H9 (cell line): ENCODE measurements at regions not wholly inside any gene's neighbourhood (a gene's known extent, or its start where the extent isn't known, plus 50 kb on each side); places are given as distances from the start of the nearest gene placed in this dataset.

Source experiments
- DNase-seq: peaks from one replicate; pipeline ENCODE4 v3.0.0-alpha.2; 2017
- H2AFZ ChIP-seq: one replicate; pipeline ENCODE4 v1.6.1; 2013; ENCODE audit warnings: mild to moderate bottlenecking, low read length, control low read depth, moderate library complexity
- H2AK5ac ChIP-seq: 2 replicates; pipeline ENCODE4 v1.6.1; 2013; ENCODE audit warnings: low read length, control low read depth, mixed read lengths; ENCODE audit not compliant: insufficient read length
- H2BK120ac ChIP-seq: one replicate; pipeline ENCODE4 v1.6.1; 2013; ENCODE audit warnings: low read depth, mild to moderate bottlenecking, low read length, control low read depth, inconsistent platforms; ENCODE audit not compliant: poor library complexity, severe bottlenecking
- H2BK12ac ChIP-seq: 2 replicates; pipeline ENCODE4 v1.6.1; 2013; ENCODE audit warnings: low read length, control low read depth, mixed read lengths, low read depth; ENCODE audit not compliant: insufficient read length
- H2BK15ac ChIP-seq: 2 replicates; pipeline ENCODE4 v1.6.1; 2013; ENCODE audit warnings: low read depth, low read length, control low read depth
- H2BK20ac ChIP-seq: one replicate; pipeline ENCODE4 v1.6.1; 2013; ENCODE audit warnings: low read depth, mild to moderate bottlenecking, low read length, control low read depth, inconsistent platforms; ENCODE audit not compliant: poor library complexity, severe bottlenecking
- H2BK5ac ChIP-seq: 2 replicates; pipeline ENCODE4 v1.6.1; 2013; ENCODE audit warnings: low read length, control low read depth, mixed read lengths; ENCODE audit not compliant: insufficient read length
- H3K14ac ChIP-seq: 2 replicates; pipeline ENCODE4 v1.6.1; 2013; ENCODE audit warnings: low read length, control low read depth; ENCODE audit not compliant: insufficient read depth
- H3K18ac ChIP-seq: 2 replicates; pipeline ENCODE4 v1.6.1; 2013; ENCODE audit warnings: low read depth, mild to moderate bottlenecking, mixed read lengths, low read length, control low read depth; ENCODE audit not compliant: insufficient read length
- H3K23ac ChIP-seq: 2 replicates; pipeline ENCODE4 v1.6.1; 2013; ENCODE audit warnings: low read length, control low read depth, mixed read lengths, low read depth; ENCODE audit not compliant: insufficient read length
- H3K23me2 ChIP-seq: 2 replicates; pipeline ENCODE4 v1.6.1; 2013; ENCODE audit warnings: low read depth, mild to moderate bottlenecking, mixed read lengths, low read length, control low read depth; ENCODE audit not compliant: insufficient read length, poor library complexity, severe bottlenecking
- H3K27ac ChIP-seq: 2 replicates; pipeline ENCODE4 v1.5.1; 2013; ENCODE audit warnings: low read length, control low read depth, mixed read lengths, low read depth; ENCODE audit not compliant: insufficient read length
- H3K27me3 ChIP-seq: 2 replicates; pipeline ENCODE4 v1.6.1; 2013; ENCODE audit warnings: low read length, control low read depth, inconsistent platforms; ENCODE audit not compliant: insufficient read depth
- H3K4ac ChIP-seq: 2 replicates; pipeline ENCODE4 v1.6.1; 2013; ENCODE audit warnings: low read depth, mild to moderate bottlenecking, control low read depth, inconsistent platforms, low read length, moderate library complexity
- H3K4me1 ChIP-seq: 2 replicates; pipeline ENCODE4 v1.6.1; 2013; ENCODE audit warnings: low read length, control low read depth, inconsistent platforms; ENCODE audit not compliant: insufficient read depth
- H3K4me2 ChIP-seq: 2 replicates; pipeline ENCODE4 v1.6.1; 2013; ENCODE audit warnings: low read length, control low read depth, mixed read lengths; ENCODE audit not compliant: insufficient read length, insufficient read depth
- H3K56ac ChIP-seq: 2 replicates; pipeline ENCODE4 v1.6.1; 2013; ENCODE audit warnings: low read depth, mild to moderate bottlenecking, mixed read lengths, low read length, control low read depth; ENCODE audit not compliant: insufficient read length
- H3K79me1 ChIP-seq: 2 replicates; pipeline ENCODE4 v1.6.1; 2013; ENCODE audit warnings: low read depth, mild to moderate bottlenecking, moderate library complexity, low read length, control low read depth, inconsistent platforms; ENCODE audit not compliant: insufficient read depth, poor library complexity, severe bottlenecking
- H3K79me2 ChIP-seq: 2 replicates; pipeline ENCODE4 v1.6.1; 2013; ENCODE audit warnings: low read length, control low read depth, inconsistent platforms; ENCODE audit not compliant: insufficient read depth
- H3K9ac ChIP-seq: 2 replicates; pipeline ENCODE4 v1.6.1; 2013; ENCODE audit warnings: low read length, control low read depth, mixed read lengths; ENCODE audit not compliant: insufficient read length; ENCODE audit errors: extremely low read depth
- H3K9me3 ChIP-seq: one replicate; pipeline ENCODE4 v1.6.1; 2013; ENCODE audit warnings: low read depth, low read length, inconsistent platforms; ENCODE audit not compliant: control insufficient read depth
- H3T11ph ChIP-seq: one replicate; pipeline ENCODE4 v1.6.1; 2013; ENCODE audit warnings: mild to moderate bottlenecking, low read length, control low read depth, inconsistent platforms
- H4K20me1 ChIP-seq: one replicate; pipeline ENCODE4 v1.6.1; 2013; ENCODE audit not compliant: control insufficient read depth, insufficient read length, insufficient read depth
- H4K5ac ChIP-seq: 2 replicates; pipeline ENCODE4 v1.6.1; 2013; ENCODE audit warnings: low read depth, mild to moderate bottlenecking, mixed read lengths, low read length, control low read depth; ENCODE audit not compliant: insufficient read length
- H4K8ac ChIP-seq: replicated peaks from 2 replicates; pipeline ENCODE4 v1.6.1; 2013; ENCODE audit warnings: low read length, control low read depth, mixed read lengths, low read depth; ENCODE audit not compliant: insufficient read length
- H4K91ac ChIP-seq: 2 replicates; pipeline ENCODE4 v1.6.1; 2013; ENCODE audit warnings: low read depth, mild to moderate bottlenecking, moderate library complexity, mixed read lengths, low read length, control low read depth; ENCODE audit not compliant: insufficient read length
- H3K27ac Mint-ChIP-seq, 3 experiments: 2 replicates in 2 of 3; 3 replicates in 1 of 3; pipeline ENCODE4 v1.8.0; 2020 to 2021; ENCODE audit warnings: mixed read lengths in 3 of 3, mild to moderate bottlenecking in 1 of 3, moderate library complexity in 1 of 3
- H3K27me3 Mint-ChIP-seq: 2 replicates; pipeline ENCODE4 v1.8.0; 2021; ENCODE audit warnings: low read depth, mild to moderate bottlenecking, moderate library complexity, mixed read lengths
- H3K36me3 Mint-ChIP-seq, 3 experiments: 2 replicates in 2 of 3; 3 replicates in 1 of 3; pipeline ENCODE4 v1.8.0; 2020 to 2021; ENCODE audit warnings: low read depth in 3 of 3, mixed read lengths in 3 of 3; ENCODE audit not compliant: insufficient read depth in 1 of 3
- H3K4me1 Mint-ChIP-seq, 2 experiments: 2 replicates each; pipeline ENCODE4 v1.8.0; 2020; ENCODE audit warnings: mixed read lengths in 2 of 2
- H3K4me3 Mint-ChIP-seq, 2 experiments: 2 replicates in 1 of 2; 3 replicates in 1 of 2; pipeline ENCODE4 v1.8.0; 2020 to 2021; ENCODE audit warnings: mild to moderate bottlenecking in 2 of 2, mixed read lengths in 2 of 2, moderate library complexity in 1 of 2
- H3K9me3 Mint-ChIP-seq, 2 experiments: 2 replicates in 1 of 2; 3 replicates in 1 of 2; pipeline ENCODE4 v1.8.0; 2020; ENCODE audit warnings: mild to moderate bottlenecking in 2 of 2, mixed read lengths in 2 of 2, moderate library complexity in 1 of 2
- CTCF ChIP-seq: fragments of 200-600 bp; sonication (generic); conservative IDR thresholded peaks from 3 replicates; pipeline ENCODE4 v1.8.0; 2021; ENCODE audit warnings: antibody characterized with exemption, mild to moderate bottlenecking
- WGBS: extraction: QIAGEN DNeasy Blood & Tissue Kit; methylation state at CpG from one replicate; pipeline ENCODE4 v1.1.7; 2013; ENCODE audit warnings: missing lambda C conversion rate, low lambda C conversion rate, mixed read lengths; ENCODE audit not compliant: insufficient read length; ENCODE audit errors: extremely low coverage; 5-methylcytosine and 5-hydroxymethylcytosine counted together

- Histone ChIP-seq H3K23me2 (no peaks in the 10 kb centered on the region), H2BK5ac (no peak overlapping the region), H2BK15ac (no peak overlapping the region), H3K14ac (no peak overlapping the region), H4K5ac (no peak overlapping the region), H3T11ph (no peak overlapping the region), H3K4me2 (no peak overlapping the region), H3K9ac (no peak overlapping the region), H2AK5ac (no peak overlapping the region), H3K9me3 (peaks cover 22% of the 10 kb centered on the region), H3K27me3 (no peaks in the 10 kb centered on the region), H3K18ac (no peak overlapping the region), H4K91ac (no peak overlapping the region), H3K27ac (no peak overlapping the region), H3K56ac (no peak overlapping the region), H2BK12ac (no peak overlapping the region), H2BK120ac (no peak overlapping the region), H2AFZ (no peak overlapping the region), H4K20me1 (no peaks in the 10 kb centered on the region), H3K23ac (no peak overlapping the region), H3K79me1 (no peaks in the 10 kb centered on the region), H3K4me1 (no peaks in the 10 kb centered on the region), H3K79me2 (no peaks in the 10 kb centered on the region), H2BK20ac (no peak overlapping the region), H3K4ac (no peak overlapping the region), H4K8ac (no peak overlapping the region)
- Mint-ChIP-seq H3K27ac (peak overlapping the region in 1 of 3 experiments; percentile 66; a peak in 2 of 7 replicates), H3K36me3 (peaks cover 0 to 4% (median 0%) of the 10 kb centered on the region in 3 experiments; a peak in 3 of 7 replicates), H3K27me3 (no peaks in the 10 kb centered on the region), H3K9me3 (peaks cover 0 to 22% of the 10 kb centered on the region in 2 experiments; a peak in 3 of 5 replicates), H3K4me3 (no peak overlapping the region), H3K4me1 (peaks cover 14 to 25% of the 10 kb centered on the region in 2 experiments)
- no peak for DNase-seq
- no CpG with 5 or more reads among the region's 2 CpGs for WGBS
- TF ChIP-seq CTCF: no peak
Observed at GRCh38 chrX:21153503-21153902, 220.7 kb upstream of the CNKSR2 start.
